ENCODE measurements at regions not wholly inside any gene's neighbourhood (a gene's known extent, or its start where the extent isn't known, plus 50 kb on each side); places are given as distances from the start of the nearest gene placed in this dataset.

DNA sequence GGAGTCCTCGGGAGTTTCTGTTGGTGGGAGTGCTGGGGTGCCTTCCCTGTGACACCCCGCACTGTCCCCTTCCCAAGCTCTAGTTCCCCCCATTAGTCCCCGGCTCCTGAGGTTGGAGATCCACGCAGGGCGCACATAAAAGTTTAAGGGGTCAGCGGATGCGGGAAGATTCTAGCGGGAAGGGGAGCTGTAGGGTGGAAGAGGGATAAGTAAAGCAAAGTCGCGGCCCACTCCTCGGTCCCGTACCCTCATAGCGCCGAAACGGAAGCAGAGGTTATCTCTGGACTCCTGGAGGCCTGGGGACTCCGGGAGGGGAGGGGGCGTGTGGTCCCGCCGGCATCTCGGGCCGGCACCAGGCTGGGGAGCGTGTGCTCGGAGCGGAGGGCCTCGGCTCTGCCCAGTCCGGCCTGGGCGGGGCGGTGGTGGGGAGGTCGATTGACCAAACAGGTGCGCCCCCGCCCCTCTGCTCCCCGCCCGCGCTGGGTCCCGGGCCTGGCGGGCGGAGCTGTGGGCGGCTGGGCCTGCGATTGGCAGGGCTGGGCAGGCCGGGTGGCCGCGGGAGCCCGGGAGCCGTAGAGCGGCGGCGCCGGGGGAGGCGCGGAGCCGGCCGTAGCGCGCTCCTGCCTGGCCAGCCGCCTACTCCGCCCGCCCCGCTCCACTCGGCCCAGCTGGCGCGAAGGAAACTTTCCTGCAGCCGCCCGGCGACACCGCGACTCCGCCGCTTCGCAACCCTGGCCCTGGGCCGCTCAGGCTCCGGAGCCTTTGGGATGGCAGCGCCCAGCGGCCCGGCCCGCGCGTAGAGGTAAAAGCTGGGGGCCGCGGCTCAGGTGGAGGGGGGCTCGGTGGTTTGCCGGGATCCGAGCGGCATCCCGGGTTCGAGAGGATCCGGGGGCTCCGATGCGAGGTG, 52.2 kb upstream of the DAB2IP start (continued):
- TF ChIP-seq ZNF296 (CRISPR knock-in tag; conservative IDR thresholded peaks at IDR 0.05), result no peak
- TF ChIP-seq GTF3A (CRISPR knock-in tag; conservative IDR thresholded peaks at IDR 0.05), result no peak
- TF ChIP-seq PHF21A (CRISPR knock-in tag; IDR thresholded peaks at IDR 0.05), result peak; percentile 81
- no peak for TF ChIP-seq SALL2 (CRISPR knock-in tag; IDR thresholded peaks at IDR 0.05)
- peak; percentile 38 for TF ChIP-seq HNRNPLL (IDR thresholded peaks at IDR 0.05; ENCODE audit: low read depth, low read length, poor library complexity, severe bottlenecking)
- TF ChIP-seq, protein P1, sequence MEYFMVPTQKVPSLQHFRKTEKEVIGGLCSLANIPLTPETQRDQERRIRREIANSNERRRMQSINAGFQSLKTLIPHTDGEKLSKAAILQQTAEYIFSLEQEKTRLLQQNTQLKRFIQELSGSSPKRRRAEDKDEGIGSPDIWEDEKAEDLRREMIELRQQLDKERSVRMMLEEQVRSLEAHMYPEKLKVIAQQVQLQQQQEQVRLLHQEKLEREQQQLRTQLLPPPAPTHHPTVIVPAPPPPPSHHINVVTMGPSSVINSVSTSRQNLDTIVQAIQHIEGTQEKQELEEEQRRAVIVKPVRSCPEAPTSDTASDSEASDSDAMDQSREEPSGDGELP (IDR thresholded peaks at IDR 0.05; ENCODE audit: borderline replicate concordance, low read depth), result no peak
- TF ChIP-seq MAZ (IDR thresholded peaks at IDR 0.05; ENCODE audit: borderline replicate concordance, low read depth, low read length), result peak; percentile 55; the same call in 1 of the 2 replicates
- TF ChIP-seq MAZ (CRISPR knock-in tag; IDR thresholded peaks at IDR 0.05; ENCODE audit: low read depth), result peak; percentile 79
- TF ChIP-seq, protein P2, sequence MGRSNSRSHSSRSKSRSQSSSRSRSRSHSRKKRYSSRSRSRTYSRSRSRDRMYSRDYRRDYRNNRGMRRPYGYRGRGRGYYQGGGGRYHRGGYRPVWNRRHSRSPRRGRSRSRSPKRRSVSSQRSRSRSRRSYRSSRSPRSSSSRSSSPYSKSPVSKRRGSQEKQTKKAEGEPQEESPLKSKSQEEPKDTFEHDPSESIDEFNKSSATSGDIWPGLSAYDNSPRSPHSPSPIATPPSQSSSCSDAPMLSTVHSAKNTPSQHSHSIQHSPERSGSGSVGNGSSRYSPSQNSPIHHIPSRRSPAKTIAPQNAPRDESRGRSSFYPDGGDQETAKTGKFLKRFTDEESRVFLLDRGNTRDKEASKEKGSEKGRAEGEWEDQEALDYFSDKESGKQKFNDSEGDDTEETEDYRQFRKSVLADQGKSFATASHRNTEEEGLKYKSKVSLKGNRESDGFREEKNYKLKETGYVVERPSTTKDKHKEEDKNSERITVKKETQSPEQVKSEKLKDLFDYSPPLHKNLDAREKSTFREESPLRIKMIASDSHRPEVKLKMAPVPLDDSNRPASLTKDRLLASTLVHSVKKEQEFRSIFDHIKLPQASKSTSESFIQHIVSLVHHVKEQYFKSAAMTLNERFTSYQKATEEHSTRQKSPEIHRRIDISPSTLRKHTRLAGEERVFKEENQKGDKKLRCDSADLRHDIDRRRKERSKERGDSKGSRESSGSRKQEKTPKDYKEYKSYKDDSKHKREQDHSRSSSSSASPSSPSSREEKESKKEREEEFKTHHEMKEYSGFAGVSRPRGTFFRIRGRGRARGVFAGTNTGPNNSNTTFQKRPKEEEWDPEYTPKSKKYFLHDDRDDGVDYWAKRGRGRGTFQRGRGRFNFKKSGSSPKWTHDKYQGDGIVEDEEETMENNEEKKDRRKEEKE (IDR thresholded peaks at IDR 0.05), result no peak
- TF ChIP-seq, protein P3, sequence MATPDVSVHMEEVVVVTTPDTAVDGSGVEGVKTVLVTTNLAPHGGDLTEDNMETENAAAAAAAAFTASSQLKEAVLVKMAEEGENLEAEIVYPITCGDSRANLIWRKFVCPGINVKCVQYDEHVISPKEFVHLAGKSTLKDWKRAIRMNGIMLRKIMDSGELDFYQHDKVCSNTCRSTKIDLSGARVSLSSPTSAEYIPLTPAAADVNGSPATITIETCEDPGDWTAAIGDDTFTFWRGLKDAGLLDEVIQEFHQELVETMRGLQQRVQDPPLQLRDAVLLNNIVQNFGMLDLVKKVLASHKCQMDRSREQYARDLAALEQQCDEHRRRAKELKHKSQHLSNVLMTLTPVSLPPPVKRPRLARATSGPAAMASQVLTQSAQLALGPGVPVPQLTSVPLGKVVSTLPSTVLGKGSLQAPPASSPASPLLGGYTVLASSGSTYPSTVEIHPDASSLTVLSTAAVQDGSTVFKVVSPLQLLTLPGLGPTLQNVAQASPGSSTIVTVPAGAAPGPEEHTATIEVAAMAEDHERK (CRISPR knock-in tag; IDR thresholded peaks at IDR 0.05; ENCODE audit: low read depth), result no peak
- TF ChIP-seq, protein P4, sequence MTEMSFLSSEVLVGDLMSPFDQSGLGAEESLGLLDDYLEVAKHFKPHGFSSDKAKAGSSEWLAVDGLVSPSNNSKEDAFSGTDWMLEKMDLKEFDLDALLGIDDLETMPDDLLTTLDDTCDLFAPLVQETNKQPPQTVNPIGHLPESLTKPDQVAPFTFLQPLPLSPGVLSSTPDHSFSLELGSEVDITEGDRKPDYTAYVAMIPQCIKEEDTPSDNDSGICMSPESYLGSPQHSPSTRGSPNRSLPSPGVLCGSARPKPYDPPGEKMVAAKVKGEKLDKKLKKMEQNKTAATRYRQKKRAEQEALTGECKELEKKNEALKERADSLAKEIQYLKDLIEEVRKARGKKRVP (CRISPR knock-in tag; IDR thresholded peaks at IDR 0.05), result no peak
- TF ChIP-seq, protein P5, sequence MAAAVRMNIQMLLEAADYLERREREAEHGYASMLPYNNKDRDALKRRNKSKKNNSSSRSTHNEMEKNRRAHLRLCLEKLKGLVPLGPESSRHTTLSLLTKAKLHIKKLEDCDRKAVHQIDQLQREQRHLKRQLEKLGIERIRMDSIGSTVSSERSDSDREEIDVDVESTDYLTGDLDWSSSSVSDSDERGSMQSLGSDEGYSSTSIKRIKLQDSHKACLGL (CRISPR knock-in tag; IDR thresholded peaks at IDR 0.05), result no peak
- TF ChIP-seq CEBPB (IDR thresholded peaks at IDR 0.05; ENCODE audit: borderline replicate concordance, low read depth, low read length), result no peak
- no peak for TF ChIP-seq ZNF367 (CRISPR knock-in tag; IDR thresholded peaks at IDR 0.05; ENCODE audit: borderline replicate concordance)
- TF ChIP-seq, protein P6, sequence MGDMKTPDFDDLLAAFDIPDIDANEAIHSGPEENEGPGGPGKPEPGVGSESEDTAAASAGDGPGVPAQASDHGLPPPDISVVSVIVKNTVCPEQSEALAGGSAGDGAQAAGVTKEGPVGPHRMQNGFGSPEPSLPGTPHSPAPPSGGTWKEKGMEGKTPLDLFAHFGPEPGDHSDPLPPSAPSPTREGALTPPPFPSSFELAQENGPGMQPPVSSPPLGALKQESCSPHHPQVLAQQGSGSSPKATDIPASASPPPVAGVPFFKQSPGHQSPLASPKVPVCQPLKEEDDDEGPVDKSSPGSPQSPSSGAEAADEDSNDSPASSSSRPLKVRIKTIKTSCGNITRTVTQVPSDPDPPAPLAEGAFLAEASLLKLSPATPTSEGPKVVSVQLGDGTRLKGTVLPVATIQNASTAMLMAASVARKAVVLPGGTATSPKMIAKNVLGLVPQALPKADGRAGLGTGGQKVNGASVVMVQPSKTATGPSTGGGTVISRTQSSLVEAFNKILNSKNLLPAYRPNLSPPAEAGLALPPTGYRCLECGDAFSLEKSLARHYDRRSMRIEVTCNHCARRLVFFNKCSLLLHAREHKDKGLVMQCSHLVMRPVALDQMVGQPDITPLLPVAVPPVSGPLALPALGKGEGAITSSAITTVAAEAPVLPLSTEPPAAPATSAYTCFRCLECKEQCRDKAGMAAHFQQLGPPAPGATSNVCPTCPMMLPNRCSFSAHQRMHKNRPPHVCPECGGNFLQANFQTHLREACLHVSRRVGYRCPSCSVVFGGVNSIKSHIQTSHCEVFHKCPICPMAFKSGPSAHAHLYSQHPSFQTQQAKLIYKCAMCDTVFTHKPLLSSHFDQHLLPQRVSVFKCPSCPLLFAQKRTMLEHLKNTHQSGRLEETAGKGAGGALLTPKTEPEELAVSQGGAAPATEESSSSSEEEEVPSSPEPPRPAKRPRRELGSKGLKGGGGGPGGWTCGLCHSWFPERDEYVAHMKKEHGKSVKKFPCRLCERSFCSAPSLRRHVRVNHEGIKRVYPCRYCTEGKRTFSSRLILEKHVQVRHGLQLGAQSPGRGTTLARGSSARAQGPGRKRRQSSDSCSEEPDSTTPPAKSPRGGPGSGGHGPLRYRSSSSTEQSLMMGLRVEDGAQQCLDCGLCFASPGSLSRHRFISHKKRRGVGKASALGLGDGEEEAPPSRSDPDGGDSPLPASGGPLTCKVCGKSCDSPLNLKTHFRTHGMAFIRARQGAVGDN (CRISPR knock-in tag; IDR thresholded peaks at IDR 0.05), result peak; percentile 68
- TF ChIP-seq HCFC1 (IDR thresholded peaks at IDR 0.05; ENCODE audit: low read depth, low read length), result no peak
